MM.1S (cell line): ENCODE measurements at regions not wholly inside any gene's neighbourhood (a gene's known extent, or its start where the extent isn't known, plus 50 kb on each side); places are given as distances from the start of the nearest gene placed in this dataset.

Experiments
- CTCF ChIP-seq: fragments of 300-600 bp; sonication (generic); IDR thresholded peaks from 2 replicates; pipeline ENCODE4 v1.5.1; 2016; ENCODE audit warnings: antibody characterized with exemption, low read length, mixed read lengths
- EZH2 ChIP-seq: fragments of 300-600 bp; sonication (generic); optimal IDR thresholded peaks from 2 replicates; pipeline ENCODE3; 2017; ENCODE audit warnings: low read depth, mild to moderate bottlenecking, antibody characterized with exemption, low read length, mixed read lengths
- EZH2phosphoT487 ChIP-seq: fragments of 300-600 bp; sonication (generic); IDR thresholded peaks from 2 replicates; pipeline ENCODE4 v1.6.1; 2018; ENCODE audit warnings: antibody characterized with exemption, low read length

- TF ChIP-seq CTCF, result no peak
- no peak for TF ChIP-seq EZH2phosphoT487
- no peak for TF ChIP-seq EZH2
Observed at GRCh38 chr3:70816346-70816745, 503.9 kb upstream of the MDFIC2 start.
